NCI-H748 (cell line): ENCODE measurements at regions not wholly inside any gene's neighbourhood (a gene's known extent, or its start where the extent isn't known, plus 50 kb on each side); places are given as distances from the start of the nearest gene placed in this dataset.

Experiments used
- DNase-seq: peaks from one replicate; lab custom pipeline; 2025; ENCODE audit not compliant: unreplicated experiment; lab: John Stamatoyannopoulos, UW

DNA sequence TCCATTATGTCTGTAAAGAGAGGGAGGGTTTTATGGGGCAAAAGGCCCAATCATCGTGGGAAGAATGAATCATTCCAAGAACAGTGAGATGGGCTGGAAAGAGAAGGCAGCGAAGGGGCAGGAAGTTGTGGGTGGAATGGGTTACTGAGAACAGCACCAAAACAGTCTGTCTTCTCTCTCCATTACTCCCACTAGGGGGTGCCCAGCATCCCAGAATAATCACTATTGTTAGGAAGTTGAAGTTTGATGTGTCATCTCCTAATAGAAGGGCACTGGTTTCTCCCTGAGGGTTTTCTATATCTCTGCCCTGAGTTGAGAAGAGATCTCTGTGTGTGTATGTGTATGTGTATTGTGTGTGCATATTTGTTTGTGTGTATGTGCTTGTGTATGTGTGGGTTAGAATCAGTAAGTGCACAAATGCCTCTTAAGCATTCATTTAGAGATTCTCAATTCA, 76.6 kb upstream of the MAP4K3 start:
- DNase-seq: peak; percentile 46

DNA sequence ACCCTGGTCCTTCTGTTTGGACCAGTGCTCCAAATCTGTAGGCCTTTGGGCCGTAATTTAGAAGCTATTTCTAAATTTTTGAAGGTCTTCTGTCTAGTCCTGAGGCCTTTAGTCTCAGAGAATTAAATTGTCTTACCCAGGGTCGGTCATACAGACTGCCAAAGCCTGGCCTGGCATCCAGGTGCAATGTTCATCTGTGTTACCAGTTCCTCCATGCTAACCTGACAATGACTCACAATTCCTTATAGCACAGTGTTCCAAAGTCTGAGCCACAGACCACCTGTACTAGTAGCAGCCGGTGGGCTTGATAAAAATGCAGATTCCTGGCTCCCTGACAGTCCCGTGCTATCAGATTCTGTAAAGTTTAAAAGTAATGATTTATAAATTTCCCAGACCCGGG, 77.7 kb upstream of the MAP4K3 start:
- DNase-seq: no peak

GRCh38 chr2:39515273-39515896, 78.3 kb upstream of the MAP4K3 start:
- no peak for DNase-seq

DNA sequence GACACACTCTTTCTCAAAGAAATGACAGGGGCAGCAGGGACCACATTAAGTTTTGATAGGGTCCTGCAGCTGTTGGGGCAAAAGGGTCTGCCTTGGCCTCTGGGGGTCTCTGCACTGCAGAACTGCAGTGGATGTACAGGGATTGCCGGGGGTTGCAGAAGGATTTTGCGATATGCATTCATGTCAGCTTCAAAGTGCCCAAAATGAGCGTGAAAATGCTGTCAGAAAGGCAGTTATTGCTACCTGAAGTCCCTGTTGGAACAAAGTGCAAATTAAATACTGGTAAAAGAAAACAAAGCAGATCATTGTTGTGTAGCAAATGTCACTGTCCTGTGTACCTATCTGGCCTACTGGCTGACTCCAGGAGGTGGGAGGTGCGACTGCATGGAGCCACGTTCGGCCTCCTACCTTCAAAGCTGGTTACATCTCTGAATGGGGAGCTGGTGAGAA, 78.8 kb upstream of the MAP4K3 start:
- DNase-seq: no peak

GRCh38 chr2:39516347-39517101, 79.4 kb upstream of the MAP4K3 start:
- DNase-seq: peak; percentile 27

DNA sequence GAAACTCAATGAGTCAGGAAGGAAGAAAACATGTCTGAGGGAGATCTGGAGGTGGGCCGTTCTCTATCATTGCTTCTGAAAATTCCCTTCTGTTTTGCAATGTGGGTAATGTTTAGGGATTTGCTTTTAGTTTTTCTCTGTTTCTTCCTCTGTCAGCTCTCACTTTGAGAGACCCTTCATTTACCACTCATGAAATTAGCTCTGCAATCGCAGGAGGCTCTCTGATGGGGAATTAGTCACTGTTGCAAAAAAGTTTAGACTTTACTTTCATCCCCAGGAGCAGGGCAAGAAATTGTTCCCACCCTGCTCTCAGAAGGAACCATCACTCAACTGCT, 80.0 kb upstream of the MAP4K3 start:
- DNase-seq: no peak

DNA sequence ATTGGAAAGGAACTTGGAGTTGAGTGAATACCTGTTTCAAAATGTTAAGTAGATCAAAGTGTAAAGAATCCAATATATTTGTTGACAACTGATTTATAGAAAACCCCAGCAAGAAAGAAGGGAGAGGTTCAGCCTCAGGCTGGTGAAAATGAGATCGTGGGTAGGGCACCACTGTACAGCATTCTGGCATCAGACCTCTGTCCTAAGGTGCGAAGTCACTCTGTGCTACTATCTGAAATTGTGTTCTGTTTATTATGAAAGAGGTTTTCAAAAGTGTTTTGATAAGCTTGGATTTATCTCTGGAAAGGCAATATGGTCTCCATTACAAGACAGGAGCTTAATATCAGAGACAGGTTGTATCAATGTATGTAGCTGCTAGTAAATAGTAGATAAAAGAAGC, 80.5 kb upstream of the MAP4K3 start:
- DNase-seq: no peak

DNA sequence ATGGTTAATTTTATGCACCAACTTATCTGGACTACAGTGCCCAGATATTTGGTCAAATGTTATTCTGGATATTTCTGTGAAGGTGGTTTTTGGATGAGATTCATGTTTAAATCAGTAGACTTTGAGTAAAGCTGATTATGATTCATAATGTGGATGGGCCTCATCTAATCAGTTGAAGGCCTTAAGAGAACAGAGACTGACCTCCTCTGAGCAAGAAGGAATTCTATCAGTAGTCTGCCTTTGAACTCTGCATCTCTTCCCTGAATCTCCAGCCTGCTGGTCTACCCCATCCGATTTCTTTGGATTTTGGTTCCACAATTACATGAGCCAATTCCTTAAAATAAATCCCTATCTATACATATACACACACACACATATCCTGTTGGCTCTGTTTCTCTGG, 82.8 kb upstream of the MAP4K3 start:
- no peak for DNase-seq

DNA sequence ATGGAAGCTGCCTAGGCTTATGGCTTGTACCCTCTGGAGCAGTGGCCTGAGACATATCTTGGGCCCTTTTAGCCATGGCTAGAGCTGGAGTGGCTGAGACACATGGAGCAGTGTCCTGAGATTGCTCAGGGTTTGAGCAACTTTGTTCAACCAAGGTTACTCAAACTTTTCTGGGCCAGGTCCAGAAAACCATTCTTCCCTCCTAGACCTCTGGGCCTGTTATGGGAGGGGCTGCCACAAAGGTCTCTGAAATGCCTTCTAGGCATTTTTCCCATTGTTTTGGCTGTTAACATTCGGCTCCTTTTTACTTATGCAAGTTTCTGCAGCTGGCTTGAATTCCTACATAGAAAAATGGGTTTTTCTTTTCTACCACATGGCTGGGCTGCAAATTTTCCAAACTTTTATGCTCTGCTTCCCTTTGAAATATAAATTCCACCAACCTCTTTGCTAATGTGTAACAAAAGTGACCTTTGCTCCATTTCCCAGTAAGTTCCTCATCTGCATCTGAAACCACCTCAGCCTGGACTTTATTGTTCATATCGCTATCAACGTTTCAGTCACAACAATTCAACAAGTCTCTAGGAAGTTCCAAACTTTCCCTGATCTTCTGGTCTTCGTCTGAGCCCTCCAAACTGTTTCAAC, 84.9 kb upstream of the MAP4K3 start:
- no peak for DNase-seq

- DNase-seq: no peak
Observed at GRCh38 chr2:39522518-39522877, 85.4 kb upstream of the MAP4K3 start.

DNA sequence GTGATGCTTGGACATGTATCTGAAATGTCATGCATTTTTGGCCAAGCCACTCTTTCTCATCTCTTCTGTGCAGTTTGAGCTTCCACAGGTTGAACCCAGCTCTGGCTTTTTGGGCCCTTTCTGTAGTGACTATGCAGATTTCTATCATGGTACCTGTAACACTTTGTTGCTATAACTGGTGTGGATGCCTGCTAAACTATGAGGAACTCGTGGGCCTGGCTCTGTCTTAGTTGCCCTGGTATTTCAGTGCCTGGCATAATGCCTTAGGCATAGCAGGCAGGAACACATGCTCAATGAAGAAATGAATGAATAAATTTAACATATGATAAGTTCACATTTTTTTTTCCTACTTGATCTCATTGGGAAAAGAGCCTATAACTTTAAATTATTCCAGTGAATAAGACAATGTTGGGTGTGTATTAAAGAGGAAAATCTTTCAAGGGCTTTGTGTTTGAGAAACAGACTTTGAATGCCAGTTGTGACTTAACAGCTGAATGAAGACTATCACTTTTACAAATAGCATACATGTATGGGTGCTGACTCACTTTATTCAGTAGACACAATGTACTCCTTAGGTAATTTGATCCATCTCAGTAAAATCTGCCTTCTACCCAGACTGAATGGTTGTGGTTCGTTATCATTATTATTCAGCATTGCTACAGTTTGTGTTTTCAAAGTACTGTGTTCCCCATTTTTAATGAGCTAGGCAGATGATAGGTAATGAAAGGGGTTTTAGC, 86.4 kb upstream of the MAP4K3 start:
- no peak for DNase-seq

GRCh38 chr2:39524061-39524460, 87.0 kb upstream of the MAP4K3 start:
- no peak for DNase-seq

DNA sequence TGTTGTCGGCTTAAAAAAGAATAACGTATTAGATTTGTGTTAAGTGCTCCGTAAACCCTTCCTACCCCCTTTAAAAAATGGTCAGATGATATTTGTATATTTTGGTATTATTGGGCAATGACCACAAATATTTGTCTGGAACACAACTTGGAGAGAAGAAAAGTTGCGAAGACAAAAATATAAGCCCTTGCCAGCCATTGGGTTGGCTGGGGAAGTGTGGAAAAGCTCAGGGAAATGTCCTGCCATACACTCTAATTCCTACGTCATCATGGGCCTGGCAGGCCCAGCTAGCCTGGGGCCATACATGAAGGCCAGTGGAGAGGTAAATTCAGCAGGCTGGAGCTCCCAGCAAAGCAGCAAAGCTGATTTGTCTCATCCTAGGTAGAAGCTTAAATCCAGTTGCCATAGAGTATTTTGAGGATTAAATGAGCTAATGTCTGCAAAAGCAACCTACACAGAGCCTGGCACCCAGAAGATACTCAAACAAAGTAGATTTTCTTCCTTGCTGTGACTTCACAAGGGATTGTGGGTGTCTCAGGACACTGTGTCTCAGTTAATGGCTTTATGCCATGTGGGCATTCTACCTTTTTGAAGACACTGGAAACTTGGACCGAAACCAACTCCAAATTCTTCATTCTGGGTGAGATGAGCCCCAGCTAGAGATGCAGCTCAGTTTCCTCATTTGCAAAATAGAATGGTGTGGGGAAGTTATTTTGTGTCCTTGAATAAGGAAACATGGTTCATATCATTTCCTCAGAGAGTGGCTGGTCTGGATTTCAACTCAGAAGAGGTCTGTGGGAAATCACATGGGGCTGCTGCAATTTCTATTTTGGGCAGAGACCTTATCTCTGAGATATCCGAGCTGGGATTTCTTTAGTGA, 87.9 kb upstream of the MAP4K3 start:
- DNase-seq: no peak

- no peak for DNase-seq
Observed at GRCh38 chr2:39525636-39526412, 88.7 kb upstream of the MAP4K3 start.

- DNase-seq: no peak
Observed at GRCh38 chr2:39528701-39529100, 91.6 kb upstream of the MAP4K3 start.

DNA sequence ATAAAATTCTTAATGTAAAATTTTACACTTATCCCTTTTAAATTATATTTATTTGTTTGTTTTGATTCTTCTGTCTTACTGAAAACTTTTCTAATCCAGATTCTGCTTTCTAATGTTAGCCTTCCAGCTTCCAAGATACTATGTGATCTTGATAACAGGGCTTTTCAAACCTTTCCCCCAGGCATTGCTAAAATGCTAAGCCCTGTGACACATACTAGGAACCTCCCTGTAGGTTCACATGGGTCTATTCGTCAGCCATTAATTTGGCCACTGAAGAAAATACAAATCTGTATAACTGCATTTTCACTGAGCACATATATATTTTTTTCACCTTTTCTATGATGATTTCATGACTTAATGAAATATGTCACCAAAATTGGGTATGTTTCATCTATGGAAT, 92.8 kb upstream of the MAP4K3 start:
- no peak for DNase-seq

DNA sequence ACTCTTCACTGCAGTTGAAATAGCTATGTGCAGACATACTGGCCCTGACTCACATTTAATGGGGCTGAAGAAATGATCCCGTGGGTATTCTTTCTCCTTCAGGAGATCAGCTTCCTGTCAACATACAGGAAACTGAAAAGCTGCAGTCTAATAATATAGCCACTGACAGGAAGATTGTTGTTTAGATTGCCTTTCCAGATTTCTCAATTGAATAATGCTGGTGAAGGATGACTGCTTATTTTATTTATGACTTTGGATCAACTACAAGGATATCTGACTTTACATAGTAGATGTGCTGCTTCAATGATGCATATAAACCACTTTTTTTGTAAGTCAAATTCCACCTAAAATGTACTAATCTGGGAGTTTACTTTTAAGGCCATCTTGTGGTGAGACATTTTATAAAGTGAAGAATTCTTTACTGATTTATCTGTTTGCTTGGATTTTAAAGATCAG, 93.4 kb upstream of the MAP4K3 start:
- DNase-seq: no peak

- DNase-seq: no peak
Observed at GRCh38 chr2:39531220-39531777, 94.2 kb upstream of the MAP4K3 start.

- peak; percentile 48 for DNase-seq
Observed at GRCh38 chr2:39532933-39533332, 95.8 kb upstream of the MAP4K3 start.
